Keratinocyte (primary cell): ENCODE measurements at regions not wholly inside any gene's neighbourhood (a gene's known extent, or its start where the extent isn't known, plus 50 kb on each side); places are given as distances from the start of the nearest gene placed in this dataset.

ENCODE experiments used
- CTCF ChIP-seq, 3 experiments: IDR thresholded peaks in 1 of 3; conservative IDR thresholded peaks in 1 of 3; optimal IDR thresholded peaks in 1 of 3; 2 replicates in 2 of 3; 3 replicates in 1 of 3; pipeline versions ENCODE3 to v1.5.1; 2011; ENCODE audit warnings: low read length in 3 of 3, mild to moderate bottlenecking in 3 of 3, moderate library complexity in 2 of 3, control low read depth in 1 of 3, inconsistent platforms in 1 of 3; ENCODE audit not compliant: insufficient read depth in 2 of 3; ENCODE audit errors: extremely low read depth in 1 of 3
- EZH2 ChIP-seq: IDR thresholded peaks from one replicate; pipeline ENCODE4 v1.6.1; 2012; ENCODE audit warnings: inconsistent platforms, mild to moderate bottlenecking, low read length, moderate library complexity

- TF ChIP-seq EZH2 (no peak), CTCF (optimal IDR thresholded peaks at IDR 0.05 in 1 of 3, IDR thresholded peaks at IDR 0.05 in 1 of 3, conservative IDR thresholded peaks at IDR 0.05 in 1 of 3; ENCODE audit: extremely low read depth in 1 of 3, insufficient read depth in 2 of 3, low read length in 3 of 3) (no peak)
Measured at GRCh38 chr2:120942658-120943057, 207.0 kb downstream of the GLI2 start.
